WERI-Rb-1 (cell line): ENCODE measurements at regions not wholly inside any gene's neighbourhood (a gene's known extent, or its start where the extent isn't known, plus 50 kb on each side); places are given as distances from the start of the nearest gene placed in this dataset.
A peak's percentile ranks its signal among the peaks of the same experiment; 100 is the strongest.

Experiments
- DNase-seq: peaks from one replicate; pipeline ENCODE4 v3.0.0-alpha.2; 2020
- H3K27ac ChIP-seq: fragments of 250-450 bp; sonication (Bioruptor Pico); 2 replicates; pipeline ENCODE4 v1.5.1; 2020; ENCODE audit warnings: mild to moderate bottlenecking, moderate library complexity
- H3K27me3 ChIP-seq: fragments of 250-450 bp; sonication (Bioruptor Pico); 2 replicates; pipeline ENCODE4 v1.5.1; 2021; ENCODE audit warnings: mild to moderate bottlenecking, low read depth, moderate library complexity; ENCODE audit not compliant: insufficient read depth, severe bottlenecking
- H3K36me3 ChIP-seq: fragments of 250-450 bp; sonication (Bioruptor Pico); 2 replicates; pipeline ENCODE4 v1.5.1; 2020; ENCODE audit warnings: mild to moderate bottlenecking, moderate library complexity
- H3K4me3 ChIP-seq: 2 replicates; pipeline ENCODE4 v1.5.1; 2011; ENCODE audit warnings: low read depth, mild to moderate bottlenecking, control low read depth, low read length
- H3K9me3 ChIP-seq: fragments of 250-450 bp; sonication (Bioruptor Pico); 2 replicates; pipeline ENCODE4 v1.5.1; 2021; ENCODE audit warnings: mild to moderate bottlenecking, moderate library complexity; ENCODE audit not compliant: severe bottlenecking
- TF ChIP-seq, protein P1 (sequence below): IDR thresholded peaks from 2 replicates; pipeline ENCODE4 v1.5.1; 2011; ENCODE audit warnings: low read depth, mild to moderate bottlenecking, control low read depth, inconsistent platforms, low read length

DNA sequence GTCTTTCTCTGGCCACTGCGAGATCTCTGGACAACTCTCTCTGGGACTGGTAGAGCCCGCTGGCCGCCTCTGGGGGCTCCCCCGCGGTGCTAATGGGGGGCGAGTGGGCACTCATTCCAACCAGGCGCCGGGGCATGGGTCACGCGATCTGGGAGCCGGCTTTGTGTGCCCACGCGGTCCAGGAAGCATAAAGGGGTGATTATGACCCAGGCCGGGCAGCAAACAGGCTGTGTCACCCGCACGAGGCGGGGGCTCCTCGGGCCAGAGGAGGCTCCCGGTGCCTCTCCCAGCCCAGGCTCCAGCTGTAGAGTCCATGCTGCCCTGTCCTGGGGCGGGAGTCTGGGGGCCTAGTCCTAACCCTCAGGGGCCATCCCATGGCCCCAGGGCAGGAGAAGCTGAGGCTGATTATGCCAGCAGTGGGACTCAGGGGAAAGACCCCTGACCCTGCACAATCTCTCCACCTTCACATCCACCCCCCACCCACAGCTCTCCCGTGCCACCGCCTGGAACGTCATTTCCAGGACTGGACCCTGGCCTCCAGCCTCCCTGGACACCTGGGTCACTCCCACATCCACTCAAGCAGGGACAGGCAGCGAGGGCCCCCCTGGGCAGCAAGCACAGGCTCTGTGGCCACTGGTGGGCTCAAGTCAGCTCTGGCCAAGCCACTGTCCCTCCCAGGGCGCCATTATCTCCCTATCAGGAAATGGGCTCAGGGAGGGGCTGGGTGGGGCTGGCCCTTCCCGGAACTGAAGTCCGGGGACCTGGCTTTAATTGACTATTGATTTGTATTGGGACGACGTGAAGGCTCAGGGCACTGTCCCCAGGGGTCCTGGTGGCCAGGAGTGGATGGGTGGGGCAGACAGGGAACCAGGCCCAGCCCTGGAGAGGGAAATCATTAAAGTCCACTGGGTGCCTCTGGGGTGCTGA lies 50.0 kb downstream of the PTPRS start:
- Histone ChIP-seq H3K9me3 (no peaks in the 10 kb centered on the region), H3K4me3 (no peak overlapping the region), H3K36me3 (peaks cover 4% of the 10 kb centered on the region), H3K27ac (no peak overlapping the region), H3K27me3 (no peaks in the 10 kb centered on the region)
- no peak for DNase-seq
- TF ChIP-seq, protein P1, sequence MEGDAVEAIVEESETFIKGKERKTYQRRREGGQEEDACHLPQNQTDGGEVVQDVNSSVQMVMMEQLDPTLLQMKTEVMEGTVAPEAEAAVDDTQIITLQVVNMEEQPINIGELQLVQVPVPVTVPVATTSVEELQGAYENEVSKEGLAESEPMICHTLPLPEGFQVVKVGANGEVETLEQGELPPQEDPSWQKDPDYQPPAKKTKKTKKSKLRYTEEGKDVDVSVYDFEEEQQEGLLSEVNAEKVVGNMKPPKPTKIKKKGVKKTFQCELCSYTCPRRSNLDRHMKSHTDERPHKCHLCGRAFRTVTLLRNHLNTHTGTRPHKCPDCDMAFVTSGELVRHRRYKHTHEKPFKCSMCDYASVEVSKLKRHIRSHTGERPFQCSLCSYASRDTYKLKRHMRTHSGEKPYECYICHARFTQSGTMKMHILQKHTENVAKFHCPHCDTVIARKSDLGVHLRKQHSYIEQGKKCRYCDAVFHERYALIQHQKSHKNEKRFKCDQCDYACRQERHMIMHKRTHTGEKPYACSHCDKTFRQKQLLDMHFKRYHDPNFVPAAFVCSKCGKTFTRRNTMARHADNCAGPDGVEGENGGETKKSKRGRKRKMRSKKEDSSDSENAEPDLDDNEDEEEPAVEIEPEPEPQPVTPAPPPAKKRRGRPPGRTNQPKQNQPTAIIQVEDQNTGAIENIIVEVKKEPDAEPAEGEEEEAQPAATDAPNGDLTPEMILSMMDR: no peak

DNA sequence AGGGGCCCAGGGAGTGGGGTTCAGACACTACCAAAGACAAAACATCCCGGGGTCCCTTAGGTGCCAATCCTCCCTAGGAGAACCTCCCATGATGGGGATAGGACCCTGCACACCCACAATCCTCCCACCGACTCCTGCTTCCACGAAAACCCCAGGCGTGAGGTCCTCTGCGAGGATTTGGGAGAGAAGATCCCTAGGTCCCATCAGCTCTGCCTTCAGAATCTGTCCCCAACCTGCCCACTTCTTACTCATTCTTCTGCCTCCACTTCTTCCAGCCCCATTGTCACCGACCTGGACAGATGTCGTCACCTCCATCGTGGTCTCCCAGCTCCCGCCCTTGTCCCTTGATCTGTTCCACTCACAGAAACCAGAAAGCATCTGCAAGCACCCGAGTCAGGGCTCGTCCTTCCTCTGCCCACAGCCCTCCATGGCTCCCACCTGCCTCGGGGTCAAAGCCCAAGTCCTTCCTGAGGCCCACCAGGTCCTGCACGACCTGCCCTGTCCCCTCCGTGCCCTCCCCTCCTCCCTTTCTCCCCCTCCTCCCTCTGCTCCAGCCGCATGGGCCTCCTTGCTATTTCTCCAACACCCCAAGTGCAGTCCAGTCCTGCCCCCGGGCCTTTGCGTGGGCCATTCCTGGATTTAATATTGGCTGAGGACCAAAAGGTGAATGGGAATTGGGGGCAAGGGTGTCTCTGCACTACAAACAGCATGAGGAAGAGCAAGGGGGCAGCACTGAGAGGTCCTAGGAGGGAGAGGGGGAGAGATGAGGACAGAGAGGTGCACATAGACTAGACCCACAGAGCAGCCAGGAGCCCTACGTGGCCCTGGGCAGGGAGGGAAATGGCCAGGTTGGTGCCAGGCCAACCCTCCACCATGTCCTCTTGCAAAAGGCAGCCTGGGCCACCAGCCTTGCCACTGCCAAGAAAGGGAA lies 51.3 kb downstream of the PTPRS start:
- no peak for DNase-seq
- H3K36me3 ChIP-seq: peaks cover 17% of the 10 kb centered on the region
- no peak overlapping the region for H3K27ac ChIP-seq
- H3K27me3 ChIP-seq: no peaks in the 10 kb centered on the region
- H3K9me3 ChIP-seq: no peaks in the 10 kb centered on the region
- TF ChIP-seq, protein P1: peak; percentile 22; the same call in 1 of the 2 replicates
- H3K4me3 ChIP-seq: no peak overlapping the region

DNA sequence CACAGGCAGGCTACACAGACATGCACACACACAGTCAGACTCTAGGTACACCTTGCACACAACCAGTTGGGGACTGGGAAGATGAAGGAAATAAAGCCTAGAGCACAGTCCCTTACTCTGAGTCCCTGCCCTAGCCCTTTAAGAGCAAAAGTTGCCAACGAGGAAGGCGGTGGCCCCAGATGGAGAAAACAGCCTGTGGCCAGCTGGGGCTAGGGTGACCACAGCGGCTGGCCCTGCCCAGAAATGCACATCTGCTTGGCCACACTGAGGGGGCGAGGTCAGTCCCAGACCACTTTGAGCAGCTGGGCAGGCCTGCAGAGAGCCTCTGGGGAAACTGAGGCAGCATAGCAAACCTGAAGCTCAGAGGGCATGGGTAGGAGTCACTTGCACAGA lies 52.3 kb downstream of the PTPRS start:
- TF ChIP-seq, protein P1: no peak
- H3K27me3 ChIP-seq: no peaks in the 10 kb centered on the region
- H3K4me3 ChIP-seq: no peak overlapping the region
- H3K36me3 ChIP-seq: peaks cover 20% of the 10 kb centered on the region
- no peaks in the 10 kb centered on the region for H3K9me3 ChIP-seq
- H3K27ac ChIP-seq: no peak overlapping the region
- DNase-seq: no peak

DNA sequence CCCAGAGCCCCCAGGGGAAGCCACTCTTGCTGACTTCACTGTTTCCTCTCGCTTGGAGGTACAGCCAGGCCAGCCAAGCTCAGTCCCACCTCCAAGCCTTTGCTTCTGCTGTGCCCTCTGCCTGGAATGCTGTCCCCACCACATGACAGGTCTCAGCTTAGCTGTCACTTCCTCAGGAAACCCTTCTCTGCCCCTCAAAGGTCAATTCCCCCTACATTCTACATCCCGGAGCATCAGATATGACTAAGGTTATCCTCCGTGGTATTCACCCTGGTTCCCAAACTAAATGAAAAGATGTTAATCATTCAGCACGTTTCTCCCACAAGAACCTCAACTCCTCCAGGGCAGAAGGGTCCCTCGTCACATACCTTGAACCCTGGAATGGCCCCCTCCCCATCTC lies 53.5 kb downstream of the PTPRS start:
- Histone ChIP-seq H3K27me3 (no peaks in the 10 kb centered on the region), H3K4me3 (no peak overlapping the region), H3K36me3 (peaks cover 20% of the 10 kb centered on the region), H3K27ac (no peak overlapping the region), H3K9me3 (no peaks in the 10 kb centered on the region)
- no peak for DNase-seq
- TF ChIP-seq, protein P1: no peak

DNA sequence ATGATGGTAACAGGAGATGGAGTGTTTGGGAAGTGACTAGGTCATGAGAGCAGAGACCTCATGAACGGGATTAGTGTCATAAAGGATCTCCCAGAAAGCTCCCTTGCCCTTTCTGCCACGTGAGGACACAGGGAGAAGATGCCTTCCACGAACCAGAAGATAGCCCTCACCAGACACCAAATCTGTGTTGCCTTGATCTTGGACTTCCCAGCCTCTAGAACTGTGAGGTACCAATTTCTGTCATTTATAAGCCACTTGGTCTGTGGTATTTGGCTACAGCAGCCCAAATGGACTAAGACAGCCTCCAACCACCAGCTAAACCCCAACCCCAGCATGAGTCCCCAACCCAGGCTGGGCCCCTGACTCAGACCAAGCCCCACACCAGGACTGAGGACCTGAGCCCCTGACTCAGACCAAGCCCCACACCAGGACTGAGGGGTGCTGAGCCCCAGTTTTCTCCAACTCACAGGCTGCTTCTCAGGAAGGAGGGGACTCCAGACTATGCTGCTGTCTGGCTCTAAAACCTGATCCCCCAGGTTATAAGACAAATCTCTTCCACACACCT lies 54.1 kb downstream of the PTPRS start:
- TF ChIP-seq, protein P1: no peak
- Histone ChIP-seq H3K9me3 (no peaks in the 10 kb centered on the region), H3K27ac (no peak overlapping the region), H3K4me3 (no peak overlapping the region), H3K36me3 (peaks cover 22% of the 10 kb centered on the region), H3K27me3 (no peaks in the 10 kb centered on the region)
- DNase-seq: no peak
